Prostate gland (tissue), 2 donors: ENCODE measurements at regions not wholly inside any gene's neighbourhood (a gene's known extent, or its start where the extent isn't known, plus 50 kb on each side); places are given as distances from the start of the nearest gene placed in this dataset.

ENCODE experiments used
- DNase-seq: peaks from one replicate; pipeline ENCODE4 v3.0.0-alpha.2; 2019; ENCODE audit warnings: low spot score
- H3K27ac ChIP-seq, 2 donors: fragments of 200-600 bp; sonication (generic); 2 replicates each; pipeline ENCODE4 v1.5.1; 2017 to 2019
- H3K27me3 ChIP-seq: fragments of 200-600 bp; sonication (generic); replicated peaks from 2 replicates; pipeline ENCODE4 v1.5.1; 2019; ENCODE audit not compliant: insufficient read depth
- H3K36me3 ChIP-seq, 2 donors: fragments of 200-600 bp; sonication (generic); 1 replicate in 1 of 2; 2 replicates in 1 of 2; pipeline versions ENCODE4 v1.5.1 to v1.8.1; 2017 to 2019
- H3K4me1 ChIP-seq: fragments of 200-600 bp; sonication (generic); replicated peaks from 2 replicates; pipeline ENCODE4 v1.5.1; 2019
- H3K4me3 ChIP-seq, 2 donors: fragments of 200-600 bp; sonication (generic); 2 replicates each; pipeline ENCODE4 v1.5.1; 2017 to 2019
- H3K9me3 ChIP-seq: fragments of 200-600 bp; sonication (generic); 2 replicates; pipeline ENCODE4 v1.5.1; 2017
- POLR2A ChIP-seq: fragments of 450-650 bp; IDR thresholded peaks from one replicate; pipeline ENCODE4 v1.6.1; 2016; ENCODE audit warnings: antibody characterized with exemption, mild to moderate bottlenecking
- POLR2AphosphoS5 ChIP-seq: sonication (generic); formaldehyde crosslinking; IDR thresholded peaks from one replicate; pipeline ENCODE4 v1.6.1; 2017; ENCODE audit warnings: antibody characterized with exemption
- WGBS: methylation state at CpG from one replicate; pipeline ENCODE4 v1.1.5; 2018; 5-methylcytosine and 5-hydroxymethylcytosine counted together
- intact Hi-C: fragments of 100-400 bp; cut with DNase I; formaldehyde crosslinking; loops from one replicate; pipeline ENCODE4 v1.14.2; 2022
- TF ChIP-seq, protein P1 (sequence below), 4 experiments: fragments of 200-600 bp in 2 of 4; fragments of 450-650 bp in 2 of 4; sonication (generic) in 2 of 4; IDR thresholded peaks; 1 replicate in 3 of 4; 2 replicates in 1 of 4; pipeline ENCODE4 v1.5.1; 2016 to 2019; ENCODE audit warnings: antibody characterized with exemption in 4 of 4, mild to moderate bottlenecking in 2 of 4, moderate library complexity in 2 of 4

DNA sequence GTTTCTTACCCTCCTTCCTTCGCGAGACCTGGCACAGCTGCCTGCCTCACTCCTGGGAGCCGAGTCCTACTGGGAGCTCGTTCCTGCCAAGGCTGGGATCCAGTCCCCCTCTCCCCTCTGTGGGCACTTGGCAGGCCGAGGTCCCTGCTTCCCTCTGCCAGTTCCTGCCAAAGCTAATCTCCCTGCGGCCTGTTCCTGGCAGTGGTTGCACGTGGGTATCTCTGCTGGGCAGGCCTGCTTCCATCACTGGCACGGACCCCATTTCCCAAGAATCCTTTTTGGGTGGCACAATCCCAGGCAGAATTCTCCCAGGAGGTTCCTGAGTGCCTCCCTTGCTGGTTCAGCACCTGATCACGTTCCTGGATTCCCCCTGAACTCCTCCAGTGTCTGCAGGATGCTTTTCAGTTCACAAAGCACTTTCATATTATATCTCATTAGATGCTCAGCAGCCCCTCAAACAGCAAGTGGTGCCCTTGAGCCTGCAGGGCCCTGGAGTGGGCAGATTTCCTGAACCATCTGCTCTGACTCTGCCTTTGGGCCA is 96.5 kb downstream of the RRM1 start:
- 23% methylated on average over 9 of the region's 9 CpGs for WGBS
- Histone ChIP-seq H3K4me3 (no peak overlapping the region), H3K36me3 (no peaks in the 10 kb centered on the region), H3K9me3 (no peaks in the 10 kb centered on the region), H3K27me3 (no peaks in the 10 kb centered on the region), H3K27ac (no peak overlapping the region), H3K4me1 (peaks cover 3% of the 10 kb centered on the region)
- intact Hi-C loops: no loop called here
- peak; percentile 60 for DNase-seq
- TF ChIP-seq, protein P1, sequence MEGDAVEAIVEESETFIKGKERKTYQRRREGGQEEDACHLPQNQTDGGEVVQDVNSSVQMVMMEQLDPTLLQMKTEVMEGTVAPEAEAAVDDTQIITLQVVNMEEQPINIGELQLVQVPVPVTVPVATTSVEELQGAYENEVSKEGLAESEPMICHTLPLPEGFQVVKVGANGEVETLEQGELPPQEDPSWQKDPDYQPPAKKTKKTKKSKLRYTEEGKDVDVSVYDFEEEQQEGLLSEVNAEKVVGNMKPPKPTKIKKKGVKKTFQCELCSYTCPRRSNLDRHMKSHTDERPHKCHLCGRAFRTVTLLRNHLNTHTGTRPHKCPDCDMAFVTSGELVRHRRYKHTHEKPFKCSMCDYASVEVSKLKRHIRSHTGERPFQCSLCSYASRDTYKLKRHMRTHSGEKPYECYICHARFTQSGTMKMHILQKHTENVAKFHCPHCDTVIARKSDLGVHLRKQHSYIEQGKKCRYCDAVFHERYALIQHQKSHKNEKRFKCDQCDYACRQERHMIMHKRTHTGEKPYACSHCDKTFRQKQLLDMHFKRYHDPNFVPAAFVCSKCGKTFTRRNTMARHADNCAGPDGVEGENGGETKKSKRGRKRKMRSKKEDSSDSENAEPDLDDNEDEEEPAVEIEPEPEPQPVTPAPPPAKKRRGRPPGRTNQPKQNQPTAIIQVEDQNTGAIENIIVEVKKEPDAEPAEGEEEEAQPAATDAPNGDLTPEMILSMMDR (IDR thresholded peaks at IDR 0.05): no peak
- TF ChIP-seq POLR2A (no peak), POLR2AphosphoS5 (peak; percentile 39)

- DNase-seq: no peak
- H3K27ac ChIP-seq: no peak overlapping the region
- no peaks in the 10 kb centered on the region for H3K27me3 ChIP-seq
- no peak overlapping the region for H3K4me3 ChIP-seq
- H3K36me3 ChIP-seq: no peaks in the 10 kb centered on the region
- no peaks in the 10 kb centered on the region for H3K9me3 ChIP-seq
- intact Hi-C loops: no loop called here
- TF ChIP-seq POLR2AphosphoS5 (no peak), POLR2A (no peak)
- TF ChIP-seq, protein P1 (IDR thresholded peaks at IDR 0.05): no peak
- H3K4me1 ChIP-seq: peaks cover 3% of the 10 kb centered on the region
- WGBS: 47% methylated on average over 7 of the region's 8 CpGs
These were observed 95.9 kb downstream of the RRM1 start for GRCh38 chr11:4190519-4190918.

GRCh38 chr11:4190098-4190497 is 95.5 kb downstream of the RRM1 start:
- Histone ChIP-seq H3K36me3 (no peaks in the 10 kb centered on the region), H3K4me3 (no peak overlapping the region), H3K9me3 (no peaks in the 10 kb centered on the region), H3K4me1 (peaks cover 3% of the 10 kb centered on the region), H3K27me3 (no peaks in the 10 kb centered on the region), H3K27ac (no peak overlapping the region)
- WGBS: 48% methylated on average over 2 of the region's 2 CpGs
- no peak for TF ChIP-seq POLR2AphosphoS5
- no peak for TF ChIP-seq POLR2A
- TF ChIP-seq, protein P1 (IDR thresholded peaks at IDR 0.05): no peak
- no peak for DNase-seq
- intact Hi-C loops: no loop called here
